ENCODE measurements at regions not wholly inside any gene's neighbourhood (a gene's known extent, or its start where the extent isn't known, plus 50 kb on each side); places are given as distances from the start of the nearest gene placed in this dataset.

DNA sequence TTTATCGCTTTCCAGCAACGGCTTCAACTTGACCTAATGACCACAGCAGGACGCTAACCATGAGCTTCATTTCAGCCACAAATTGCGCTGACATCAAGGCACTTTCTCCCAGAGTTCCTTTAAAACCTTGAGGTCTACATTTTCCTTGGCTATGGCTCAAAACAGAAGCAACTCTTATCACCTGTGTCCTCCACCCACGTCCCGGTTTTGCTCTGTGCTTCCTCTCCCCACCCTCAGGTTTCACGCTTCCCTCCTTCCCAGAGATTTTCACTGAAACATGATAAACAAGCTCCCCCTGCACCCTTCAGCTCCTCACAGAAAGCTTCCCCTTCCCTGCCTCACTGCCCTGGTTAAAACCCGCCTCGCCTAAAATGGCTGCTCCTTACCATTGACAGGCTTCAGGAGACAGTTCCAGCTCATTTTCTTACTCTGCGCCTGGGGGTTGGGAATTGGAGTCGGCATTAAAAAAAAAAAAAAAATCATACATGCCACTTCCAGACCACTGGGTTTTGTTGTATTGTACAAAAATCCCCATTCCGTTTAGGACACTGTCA lies 229.5 kb downstream of the UBE3D start:
- no peak for DNase-seq

DNA sequence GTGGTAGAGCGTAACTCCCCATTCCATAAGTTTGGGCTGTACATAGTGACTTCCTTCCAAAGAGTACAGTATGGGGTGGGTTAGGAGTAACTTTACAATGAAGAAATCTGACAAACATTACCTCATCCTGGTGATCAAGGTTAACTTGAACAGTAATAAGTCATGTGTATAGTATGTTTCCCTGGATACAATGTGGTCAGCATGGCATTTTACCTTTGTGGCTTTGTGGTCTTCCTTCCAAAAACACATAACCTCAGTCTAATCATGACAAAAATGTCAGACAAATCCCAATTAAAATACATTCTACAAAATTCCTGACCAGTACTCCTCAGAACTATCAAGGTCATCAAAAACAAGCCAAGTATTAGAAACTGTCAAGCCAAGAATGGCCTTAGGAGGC lies 225.1 kb downstream of the UBE3D start:
- DNase-seq = no peak

GRCh38 chr6:82841309-82841708 lies 224.3 kb downstream of the UBE3D start:
- DNase-seq = no peak
